NCI-H187 treated with DMSO at 0.1 percent for 48 hours (cell line): ENCODE measurements at regions not wholly inside any gene's neighbourhood (a gene's known extent, or its start where the extent isn't known, plus 50 kb on each side); places are given as distances from the start of the nearest gene placed in this dataset.
A peak's percentile ranks its signal among the peaks of the same experiment; 100 is the strongest.

Experiments
- DNase-seq: peaks from one replicate; lab custom pipeline; 2025; lab: John Stamatoyannopoulos, UW

DNA sequence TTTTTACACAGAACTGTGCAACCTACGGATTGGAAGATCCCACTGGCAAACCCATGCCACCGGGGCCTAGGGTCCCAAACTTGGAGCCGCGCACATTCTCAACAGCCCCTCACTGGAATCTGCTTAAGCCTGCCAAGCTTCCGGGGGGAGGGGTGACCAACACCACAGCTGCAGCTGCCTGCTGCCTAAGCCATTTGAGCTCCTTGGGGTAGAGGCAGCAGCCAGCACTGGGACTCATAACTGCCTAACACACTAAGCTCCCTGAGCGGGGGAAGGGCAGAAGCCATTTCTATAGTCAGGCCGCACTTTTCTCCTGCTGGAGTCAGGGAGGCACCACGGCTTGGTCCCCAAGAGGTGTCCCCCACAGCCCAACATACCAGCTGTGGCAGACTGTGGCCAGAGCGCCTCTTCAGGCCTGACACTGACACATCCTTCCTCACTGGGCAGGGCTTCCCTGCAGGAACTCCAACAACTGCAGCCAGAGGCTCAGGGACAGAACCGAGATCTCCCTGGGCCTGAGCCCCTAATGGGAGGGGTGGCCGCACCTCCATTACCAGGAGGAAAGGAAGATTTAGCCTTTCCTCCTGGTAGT, 270.3 kb upstream of the ECI2 start:
- DNase-seq, result no peak

DNA sequence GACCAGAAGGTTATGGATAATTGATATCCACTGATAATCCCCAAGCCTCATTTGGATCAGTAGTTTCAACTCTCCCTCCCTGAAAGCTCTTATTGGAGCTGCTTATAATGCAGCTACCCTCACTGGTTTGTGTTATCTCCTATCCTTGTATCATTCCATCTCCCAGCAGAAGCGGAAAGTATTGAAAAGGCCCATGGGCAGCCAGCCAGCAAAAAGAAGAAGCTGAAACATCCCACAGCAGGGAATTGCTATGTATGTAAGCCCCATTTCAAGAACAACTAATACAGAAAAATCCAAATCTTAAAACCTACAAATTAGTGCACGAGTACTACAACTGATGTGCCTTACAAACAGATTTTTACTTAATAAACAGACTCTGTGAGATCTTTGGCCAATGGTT, 269.0 kb upstream of the ECI2 start:
- DNase-seq, result no peak

DNA sequence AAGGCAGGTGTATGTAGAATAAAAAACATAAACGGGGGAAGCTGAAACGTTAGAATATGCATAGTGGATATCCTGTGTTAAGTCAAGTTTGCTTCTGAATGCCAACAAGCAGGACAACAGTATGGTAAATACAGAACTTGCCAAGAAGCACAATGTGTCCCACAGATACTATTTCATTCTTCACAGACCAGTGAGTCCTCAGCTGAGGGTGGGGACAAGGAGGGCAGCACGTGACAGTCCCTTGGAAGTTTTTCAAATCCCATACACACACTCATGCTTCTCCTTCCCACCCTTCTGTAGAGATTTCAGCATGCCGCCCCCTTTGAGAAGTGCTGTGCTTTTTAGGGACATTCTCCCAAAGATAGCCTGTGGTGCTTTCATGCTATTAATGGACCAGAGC, 268.5 kb upstream of the ECI2 start:
- no peak for DNase-seq

DNA sequence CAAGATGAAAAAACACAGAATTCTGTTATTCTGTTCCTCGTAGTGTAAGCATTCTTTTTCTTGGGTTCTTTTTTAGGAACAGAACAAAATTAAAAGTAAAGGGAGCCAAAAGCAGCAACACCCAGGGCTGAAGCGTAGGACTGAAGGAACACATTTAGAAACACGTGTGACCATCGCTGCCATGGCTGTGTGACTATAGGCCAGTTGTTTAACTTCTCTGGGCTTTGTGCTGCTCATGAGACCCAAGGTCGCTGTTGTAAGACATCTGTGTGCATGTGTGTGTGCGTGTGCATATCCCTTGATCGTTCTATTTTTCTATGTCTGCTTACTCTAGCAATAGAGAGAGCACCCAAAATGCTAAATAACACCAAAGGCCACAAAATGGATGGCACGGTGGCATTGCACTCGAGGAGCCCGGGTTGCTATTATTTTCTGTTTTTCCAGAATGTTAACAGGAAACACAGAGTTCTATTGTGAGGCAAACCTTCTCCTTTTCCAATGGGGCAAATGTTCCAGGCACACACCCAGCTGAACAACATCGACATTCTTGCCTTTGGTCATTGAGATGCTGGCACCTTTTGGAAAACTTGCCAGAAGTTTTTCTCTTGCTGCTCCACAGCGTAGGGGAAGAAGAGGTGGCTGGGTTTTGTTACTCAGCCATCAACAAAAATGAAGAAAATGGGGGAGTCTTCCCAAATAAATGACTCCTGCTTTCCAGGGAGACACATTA, 267.8 kb upstream of the ECI2 start:
- DNase-seq, result no peak

DNA sequence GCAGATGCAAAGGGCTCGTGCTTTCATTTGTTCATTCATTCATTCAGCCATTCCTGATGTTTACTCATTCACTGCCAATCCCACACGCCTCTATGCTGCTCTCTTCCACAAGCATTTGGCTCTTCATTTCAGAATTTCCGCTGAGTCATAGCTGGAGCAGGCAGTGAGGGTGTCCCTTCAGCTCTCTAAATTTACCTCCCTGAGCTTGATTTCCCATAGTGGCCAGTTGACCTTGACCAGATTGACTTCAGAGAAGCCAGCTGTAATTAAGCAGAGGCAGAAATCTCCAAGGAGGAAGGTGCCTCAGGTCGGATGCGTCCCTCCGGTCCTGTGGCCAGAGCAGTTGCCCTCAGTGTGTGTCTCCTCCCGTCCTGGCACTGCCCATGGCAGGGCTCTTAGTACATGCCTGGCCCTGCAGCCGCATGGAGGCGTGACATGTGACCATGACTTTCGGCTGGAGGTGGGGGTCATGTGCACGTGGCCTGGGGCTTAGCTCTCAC, 267.2 kb upstream of the ECI2 start:
- no peak for DNase-seq

DNA sequence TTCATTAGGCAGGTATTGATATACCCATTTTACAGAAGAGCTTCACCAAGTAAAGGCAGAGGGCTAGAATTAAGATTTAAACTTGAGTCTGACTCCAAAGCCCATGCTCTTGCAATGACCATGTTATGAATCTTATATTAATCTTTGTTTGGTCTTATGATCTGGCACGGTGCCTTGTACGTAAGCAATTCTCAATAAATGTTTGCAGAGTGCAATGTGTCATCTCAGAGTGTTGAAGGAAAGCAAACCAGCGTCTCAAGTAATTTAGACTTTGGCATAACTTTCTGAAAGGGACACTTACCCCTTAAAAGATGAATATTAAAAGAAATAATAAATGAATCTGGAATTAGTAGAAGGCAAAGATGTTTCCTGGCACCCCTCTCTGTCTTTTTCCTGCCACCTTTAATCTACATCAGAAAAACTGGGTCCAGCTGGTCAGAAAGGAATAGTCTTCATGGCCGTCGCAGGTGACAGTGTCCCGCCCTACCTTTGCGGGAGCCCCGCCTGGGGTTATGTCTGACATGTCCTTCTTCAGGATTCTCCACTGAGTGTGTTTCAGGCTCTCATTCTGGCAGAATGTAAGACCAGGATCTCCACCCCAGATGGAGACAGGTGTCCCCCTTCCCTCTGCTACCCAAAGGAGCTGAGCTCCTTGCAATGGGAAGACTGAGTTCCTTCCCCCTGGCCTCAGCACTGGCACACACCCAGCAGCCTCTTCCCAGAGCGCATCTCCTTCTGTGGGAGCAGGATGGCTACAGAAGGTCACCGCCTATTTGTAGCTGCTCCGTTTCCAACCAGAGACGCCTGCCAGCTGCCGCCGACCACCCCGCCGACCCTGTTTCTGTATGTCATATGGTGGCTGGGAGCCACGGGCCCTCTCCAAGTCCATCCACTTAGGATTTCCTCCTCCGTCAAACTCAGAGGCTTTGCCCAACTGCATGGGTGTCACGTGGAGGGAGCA, 266.3 kb upstream of the ECI2 start:
- no peak for DNase-seq

DNA sequence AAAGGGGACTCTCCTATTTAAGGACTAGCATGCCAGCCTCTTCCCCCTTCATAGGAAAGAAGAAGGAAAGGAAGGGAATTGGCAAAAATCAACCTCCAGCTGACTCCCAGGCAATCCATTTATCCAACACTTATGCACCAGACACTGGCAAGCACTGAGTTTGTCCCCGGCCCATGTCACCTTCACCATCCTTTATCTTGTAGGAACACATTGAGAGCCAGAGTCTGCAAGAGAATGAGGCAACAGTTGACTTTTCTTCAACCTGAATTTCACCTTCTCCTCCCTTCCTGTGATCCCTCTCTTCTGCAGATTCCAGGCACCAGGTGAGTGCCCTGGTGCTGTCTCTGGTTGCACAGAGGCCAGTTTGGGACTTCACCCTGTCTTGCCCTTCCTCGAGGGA, 264.3 kb upstream of the ECI2 start:
- no peak for DNase-seq

DNA sequence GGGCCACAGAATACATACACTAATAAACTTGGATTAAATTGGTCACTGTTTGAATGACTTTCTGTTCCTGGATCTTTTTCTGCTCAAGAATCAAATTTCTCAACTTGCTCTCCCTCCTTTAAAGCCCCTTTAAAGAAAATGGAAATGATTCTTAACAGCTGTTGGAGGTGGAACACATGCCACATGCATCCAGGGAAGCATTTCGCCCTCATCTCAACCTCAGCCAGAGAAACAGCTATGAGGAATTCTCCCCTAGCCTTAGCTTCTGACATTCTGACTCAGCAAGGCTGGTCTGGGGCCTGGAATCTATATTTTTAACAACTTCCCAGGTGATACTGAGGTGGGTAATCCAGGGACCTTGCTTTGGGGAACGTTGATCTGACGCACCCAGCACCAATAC, 263.4 kb upstream of the ECI2 start:
- DNase-seq, result no peak

DNA sequence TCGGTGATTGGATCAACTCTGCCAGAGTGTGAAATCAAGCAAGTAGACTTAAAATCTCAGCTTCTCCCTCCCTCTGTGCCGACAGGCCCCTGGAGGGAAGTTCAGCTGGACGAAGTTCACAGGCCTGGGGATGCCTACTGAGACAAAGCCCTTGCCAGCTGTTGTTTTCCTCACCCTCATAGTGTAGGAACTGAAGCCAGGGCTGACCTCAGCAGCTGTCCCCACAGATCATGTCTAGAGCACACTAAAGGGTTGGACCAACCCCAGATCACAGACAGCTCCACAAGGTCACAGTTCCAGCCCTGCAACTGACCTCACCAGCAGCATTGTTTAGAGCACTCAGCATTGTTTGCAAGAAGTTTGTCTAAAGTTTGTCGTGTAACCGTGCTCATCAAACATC, 261.9 kb upstream of the ECI2 start:
- DNase-seq, result no peak

DNA sequence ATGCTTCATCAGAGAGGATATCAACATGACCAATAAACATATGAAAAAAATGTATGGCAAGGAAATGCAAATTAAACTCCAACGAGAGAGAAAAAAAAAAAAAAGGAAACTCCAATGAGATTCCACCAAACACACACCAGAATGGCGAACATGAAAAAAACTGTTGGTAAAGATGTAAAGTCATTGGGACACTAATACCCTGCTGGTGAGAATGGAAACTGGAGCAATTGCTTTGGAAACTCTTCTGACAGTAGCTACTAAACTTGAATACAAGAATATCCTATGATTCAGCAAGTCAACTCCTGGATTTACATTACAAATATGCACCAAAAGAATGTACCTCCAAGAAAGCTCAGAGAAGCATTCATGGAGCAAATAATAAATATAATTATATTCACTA, 260.7 kb upstream of the ECI2 start:
- DNase-seq, result no peak

DNA sequence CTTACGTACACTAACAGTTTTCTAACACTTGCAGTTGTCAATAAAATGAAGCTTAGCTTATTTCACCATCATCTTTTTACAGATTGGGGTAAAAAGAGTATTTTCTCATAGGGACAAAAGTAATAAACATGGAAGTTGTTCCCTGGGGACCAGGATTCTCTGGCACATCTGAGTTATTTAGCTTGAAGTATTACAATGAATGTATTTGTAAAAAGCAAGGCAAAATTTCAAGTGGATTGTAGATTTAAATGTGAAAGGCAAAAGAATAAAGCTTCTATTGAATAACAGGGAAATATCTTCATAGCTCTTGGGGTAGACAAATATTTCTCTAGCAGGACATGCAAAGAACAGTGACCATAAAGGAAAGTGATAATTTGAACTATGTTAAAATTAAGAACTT, 260.0 kb upstream of the ECI2 start:
- no peak for DNase-seq

DNA sequence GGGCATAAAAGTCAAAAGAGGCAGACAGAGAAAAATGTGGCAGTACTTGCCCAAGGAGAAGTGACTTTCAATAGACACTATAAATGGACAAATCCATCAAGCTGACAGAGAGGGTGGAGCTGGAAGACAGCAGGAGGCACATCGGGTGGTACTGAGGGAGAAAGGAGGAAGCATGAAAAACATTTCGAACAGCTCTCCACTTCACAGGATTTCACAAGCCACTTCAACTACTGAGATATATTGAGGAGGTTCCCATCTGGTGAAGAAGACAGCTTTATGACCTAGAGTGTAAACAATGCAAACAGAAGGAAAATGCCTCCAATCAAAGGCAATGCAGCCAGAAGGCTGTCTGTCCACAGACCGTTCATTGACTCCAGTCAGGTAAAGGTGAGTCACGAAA, 259.4 kb upstream of the ECI2 start:
- DNase-seq, result peak; percentile 98

DNA sequence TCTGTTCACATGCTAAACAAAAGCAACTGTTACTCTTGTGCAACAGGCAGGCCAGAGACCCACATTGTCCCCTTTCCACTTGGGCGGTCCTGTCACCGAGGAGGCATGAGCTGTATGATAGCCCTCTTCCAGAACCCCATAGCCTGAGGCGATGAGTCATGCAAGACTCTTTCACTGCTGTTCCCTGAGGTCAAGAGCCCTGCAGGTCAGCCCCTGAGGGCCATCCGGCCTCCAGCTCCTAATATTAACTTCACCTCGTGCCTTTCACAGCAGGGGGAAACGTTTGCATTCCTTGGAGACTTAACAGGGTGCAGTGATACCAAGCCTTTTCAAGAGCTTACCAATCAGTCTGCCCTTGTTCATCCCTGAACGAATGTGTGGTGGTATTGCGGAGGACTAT, 253.3 kb upstream of the ECI2 start:
- no peak for DNase-seq

DNA sequence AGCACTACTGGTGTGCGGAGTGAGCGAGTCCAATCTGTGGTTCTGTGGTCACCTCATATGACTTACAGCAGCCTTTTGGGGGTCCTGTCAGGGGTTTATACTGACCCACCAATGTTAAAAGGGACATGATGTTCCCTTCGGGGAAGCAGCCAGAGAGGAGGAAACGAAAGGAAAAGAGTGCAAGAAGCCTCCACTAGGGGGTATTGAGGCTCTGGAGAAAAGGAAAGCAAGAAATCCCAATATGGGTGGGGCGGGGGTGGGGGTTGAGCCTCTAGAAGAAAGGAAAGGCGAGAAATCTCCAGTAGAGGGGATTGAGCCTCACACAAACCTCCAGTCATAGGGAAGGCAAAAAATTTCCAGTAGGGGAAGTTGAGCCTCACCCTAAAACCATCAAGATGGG, 249.3 kb upstream of the ECI2 start:
- no peak for DNase-seq

DNA sequence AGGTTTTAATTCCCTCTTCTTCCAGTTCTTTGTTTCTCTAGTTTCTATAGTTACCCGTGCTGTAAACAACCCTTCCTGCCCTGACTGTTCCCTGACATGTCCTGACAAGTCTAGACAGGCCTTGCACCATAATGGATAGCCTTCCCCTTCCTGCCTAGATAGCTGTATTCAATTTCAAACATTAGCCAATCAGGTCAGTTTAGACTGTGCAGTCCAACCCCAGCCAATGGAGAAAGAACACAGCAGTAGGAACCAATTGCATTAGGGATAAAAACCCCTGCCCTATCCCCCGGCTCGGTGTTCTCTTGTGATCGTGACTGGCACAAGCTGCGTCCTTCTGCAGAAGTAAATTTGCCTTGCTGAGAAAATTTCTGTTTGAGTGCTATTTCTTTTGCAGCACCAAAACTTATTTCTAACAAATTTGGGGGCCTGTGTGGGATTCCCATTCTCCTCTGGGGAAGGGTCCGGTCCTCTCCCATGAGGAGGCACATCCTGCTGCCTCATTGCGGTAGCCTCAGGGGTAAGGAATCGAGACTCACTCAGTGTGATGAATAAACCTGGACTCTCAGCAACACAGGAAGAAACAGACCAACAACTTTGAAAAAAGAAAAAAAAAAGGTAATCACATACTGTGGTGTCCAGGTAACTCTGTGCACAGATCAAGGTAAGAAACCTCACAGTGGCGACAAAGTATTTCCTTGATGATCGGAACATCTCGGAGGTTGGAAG, 248.7 kb upstream of the ECI2 start:
- DNase-seq, result no peak

DNA sequence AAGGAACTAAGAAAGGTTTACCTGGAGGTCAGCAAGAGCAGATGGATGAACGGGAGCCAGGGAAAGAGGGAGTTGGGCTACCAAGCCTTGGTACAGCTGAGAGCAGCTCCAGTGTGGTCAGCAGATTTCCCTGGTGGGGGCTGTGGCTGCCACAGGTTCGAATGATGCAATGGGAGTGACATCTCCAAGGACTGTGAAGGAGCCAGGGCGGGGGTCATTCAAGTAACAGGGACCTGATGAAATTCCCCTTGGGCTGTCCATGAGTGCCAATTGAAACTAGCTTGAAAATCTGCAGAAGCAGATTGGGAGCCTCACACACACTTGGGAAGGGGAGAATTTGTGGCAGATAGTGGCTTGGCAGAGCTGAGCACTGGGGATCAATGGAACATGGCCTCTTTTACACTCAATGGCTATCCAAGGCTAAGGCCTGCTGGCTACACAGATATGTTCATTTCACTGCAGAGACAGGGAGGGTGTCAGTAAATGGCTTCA, 247.0 kb upstream of the ECI2 start:
- no peak for DNase-seq

DNA sequence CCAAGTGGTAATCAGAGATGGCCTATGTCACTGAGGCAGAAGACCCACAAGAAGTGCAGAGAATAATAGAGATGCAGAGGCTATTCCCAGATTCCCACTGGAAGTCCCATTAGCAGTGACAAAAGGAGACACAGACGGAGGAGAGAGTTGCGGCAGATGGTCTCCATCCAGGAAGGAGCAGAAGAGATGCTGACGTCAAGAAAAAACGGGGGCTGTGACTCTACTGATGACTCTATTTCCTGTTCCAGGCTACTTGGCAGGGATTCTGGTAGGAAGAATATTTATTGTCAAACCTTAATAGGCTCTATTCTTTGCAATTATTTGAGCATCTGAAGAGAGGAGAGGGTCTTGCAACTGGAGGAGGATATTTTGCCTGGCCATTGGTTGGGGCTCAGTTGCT, 246.0 kb upstream of the ECI2 start:
- no peak for DNase-seq

DNA sequence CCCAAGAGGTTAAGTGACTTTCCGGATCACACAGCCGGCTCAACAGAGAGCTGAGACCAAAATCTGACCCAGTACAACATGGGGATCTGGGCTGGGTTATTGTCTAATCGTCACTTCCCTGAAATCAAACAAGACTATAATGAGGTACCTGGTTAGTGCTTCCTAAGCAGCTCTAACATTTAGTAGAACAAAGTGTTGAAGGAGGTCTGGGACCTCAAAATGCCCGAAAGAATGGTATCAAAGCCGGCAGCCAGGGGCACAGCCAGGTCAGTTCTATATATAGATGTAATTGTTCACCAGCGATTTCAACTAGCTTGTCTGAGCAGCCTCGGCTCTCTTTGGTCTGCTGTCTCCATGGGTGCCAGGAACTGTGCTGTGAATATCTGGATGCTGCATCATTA, 245.5 kb upstream of the ECI2 start:
- DNase-seq, result no peak

DNA sequence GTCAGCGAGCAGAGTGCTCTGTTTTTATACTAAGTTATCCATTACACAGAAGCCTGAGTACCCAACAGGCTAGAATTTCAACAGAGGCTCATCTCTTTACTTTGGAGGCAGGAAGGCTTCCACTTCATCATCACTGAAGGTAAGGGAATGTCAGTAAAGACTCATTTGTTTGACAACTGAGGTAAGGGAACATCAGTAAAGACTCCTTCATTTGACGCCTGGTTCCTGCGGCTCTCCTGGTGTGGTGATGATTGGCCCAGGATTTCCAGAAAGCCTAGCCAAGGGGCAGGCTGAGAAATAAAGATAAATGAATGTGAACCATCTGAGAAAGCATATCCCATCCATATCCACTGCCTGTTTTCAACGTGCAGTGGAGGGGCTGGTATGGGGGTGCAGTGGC, 244.6 kb upstream of the ECI2 start:
- no peak for DNase-seq

DNA sequence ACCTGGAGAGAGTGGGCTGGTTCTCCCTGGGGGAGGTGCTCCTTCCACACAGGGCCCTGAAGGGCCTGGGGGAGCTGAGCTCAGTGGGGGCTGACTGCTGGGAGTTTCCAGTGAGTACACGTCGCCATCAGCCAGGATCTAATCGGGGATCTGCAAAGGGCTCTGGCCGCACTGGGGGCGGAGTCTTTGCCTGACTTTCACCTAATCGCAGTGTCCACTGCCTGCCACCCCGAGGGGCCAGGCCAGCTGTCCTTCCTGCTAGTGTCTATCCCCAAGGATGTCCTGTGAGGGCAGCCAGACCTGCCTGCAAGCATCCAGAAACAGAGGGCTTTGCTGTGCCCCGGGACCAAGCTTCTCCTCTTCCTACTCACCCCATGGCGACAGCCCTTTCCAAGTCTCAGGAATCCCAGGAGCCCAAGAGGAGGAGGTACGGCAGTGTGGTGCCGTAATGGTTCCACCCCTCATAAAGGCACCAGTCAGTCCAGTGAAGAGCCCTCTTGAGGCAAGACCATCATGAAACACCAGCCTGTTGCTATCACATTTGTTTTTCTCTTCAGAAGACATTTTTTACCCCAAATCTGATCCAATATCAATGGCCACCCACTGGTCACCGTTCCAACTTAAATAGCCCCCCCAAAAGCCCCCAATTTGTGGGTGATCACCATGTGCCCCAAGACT, 243.1 kb upstream of the ECI2 start:
- DNase-seq, result no peak

DNA sequence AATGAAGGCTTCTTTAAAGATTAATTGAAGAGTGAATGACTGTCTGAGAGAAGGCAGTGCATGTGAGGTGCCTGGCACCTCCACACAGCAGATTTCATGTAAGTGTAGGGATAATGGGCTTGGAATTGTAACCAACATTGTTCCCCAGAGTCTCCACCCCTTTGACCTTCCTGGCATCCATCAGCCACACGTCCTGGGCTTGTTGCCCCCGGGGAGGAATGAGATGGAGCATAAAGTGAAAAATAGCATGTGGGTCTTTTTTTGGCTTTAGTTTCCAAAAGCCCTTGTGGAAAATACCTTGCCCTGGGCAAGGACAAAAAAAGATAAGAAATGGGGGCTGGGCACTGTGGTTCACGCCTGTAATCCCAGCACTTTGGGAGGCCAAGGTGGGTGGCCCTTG, 242.2 kb upstream of the ECI2 start:
- DNase-seq, result no peak
